ENCODE measurements at regions not wholly inside any gene's neighbourhood (a gene's known extent, or its start where the extent isn't known, plus 50 kb on each side); places are given as distances from the start of the nearest gene placed in this dataset.

GRCh38 chr5:174221436-174221835 is 175.9 kb downstream of the NSG2 start:
- no peak for TF ChIP-seq NFXL1 (IDR thresholded peaks at IDR 0.05; ENCODE audit: borderline replicate concordance)
- no peak for TF ChIP-seq NBN (IDR thresholded peaks at IDR 0.05)
- no peak for TF ChIP-seq RELB (IDR thresholded peaks at IDR 0.05; ENCODE audit: low read depth)
- TF ChIP-seq SMARCA5 (IDR thresholded peaks at IDR 0.05), result no peak
- no peak for TF ChIP-seq HCFC1 (IDR thresholded peaks at IDR 0.05; ENCODE audit: low read length)
- H3K27ac ChIP-seq (ENCODE audit: control insufficient read depth, insufficient read depth), result no peak overlapping the region
- SMC1A ChIA-PET (ENCODE audit: uncharacterized antibody, unreplicated experiment), result no interaction called here
- CTCF ChIA-PET, result no interaction called here
- H3K4me3 ChIP-seq, result no peak overlapping the region
- intact Hi-C loops (cut with micrococcal nuclease; ENCODE audit: unreplicated experiment), result no loop called here
- no peaks in the 10 kb centered on the region; the same call in 2 of the 3 replicates for H3K9me3 ChIP-seq (replicated peaks; ENCODE audit: control insufficient read depth, insufficient read depth, low read length)
- no peak overlapping the region for H2AFZ ChIP-seq (ENCODE audit: control insufficient read depth, low read depth, low read length)
- no peaks in the 10 kb centered on the region for H3K79me2 ChIP-seq (ENCODE audit: control insufficient read depth, insufficient read depth, low read length)
- DNase-seq (ENCODE audit: low read depth, low spot score) (no peak), FAIRE-seq (no peak), ATAC-seq (no peak)
- H4K20me1 ChIP-seq (ENCODE audit: control insufficient read depth, insufficient read depth), result no peaks in the 10 kb centered on the region
- no peak overlapping the region for H3K9ac ChIP-seq (ENCODE audit: control insufficient read depth, insufficient read depth, low read length)
- 14% methylated on average over 2 of the region's 2 CpGs for WGBS (ENCODE audit: insufficient coverage, insufficient replicate concordance, low lambda C conversion rate, missing lambda C conversion rate)
- in situ Hi-C loops (cut with MboI), result no loop called here
- no peaks in the 10 kb centered on the region for H3K36me3 ChIP-seq (ENCODE audit: control insufficient read depth in 2 of 2, insufficient read depth in 2 of 2, low read length in 1 of 2)
- no peaks in the 10 kb centered on the region for H3K4me1 ChIP-seq (ENCODE audit: control insufficient read depth, insufficient read depth, low read length)
- RAD21 ChIA-PET (ENCODE audit: unreplicated experiment), result no interaction called here
- BruUV-seq (replicated peaks), result no TSS peak
- H3K27me3 ChIP-seq (replicated peaks in 1 of 2; ENCODE audit: control insufficient read depth in 2 of 2, insufficient read depth in 2 of 2, low read length in 1 of 2), result no peaks in the 10 kb centered on the region
- POLR2A ChIA-PET, result no interaction called here
- no peak overlapping the region for H3K4me2 ChIP-seq (ENCODE audit: control insufficient read depth, insufficient read depth)

- no TSS peak for BruUV-seq (replicated peaks)
- SMC1A ChIA-PET (ENCODE audit: uncharacterized antibody, unreplicated experiment), result no interaction called here
- no peaks in the 10 kb centered on the region for H4K20me1 ChIP-seq (ENCODE audit: control insufficient read depth, insufficient read depth)
Measured at GRCh38 chr5:174221946-174222345, 176.4 kb downstream of the NSG2 start.

More at GRCh38 chr5:174221946-174222345, 176.4 kb downstream of the NSG2 start:
- Histone ChIP-seq H3K4me1 (ENCODE audit: control insufficient read depth, insufficient read depth, low read length) (no peaks in the 10 kb centered on the region), H3K9ac (ENCODE audit: control insufficient read depth, insufficient read depth, low read length) (no peak overlapping the region), H3K4me2 (ENCODE audit: control insufficient read depth, insufficient read depth) (no peak overlapping the region), H3K27ac (ENCODE audit: control insufficient read depth, insufficient read depth) (no peak overlapping the region), H3K36me3 (ENCODE audit: control insufficient read depth in 2 of 2, insufficient read depth in 2 of 2, low read length in 1 of 2) (no peaks in the 10 kb centered on the region), H3K4me3 (no peak overlapping the region), H3K79me2 (ENCODE audit: control insufficient read depth, insufficient read depth, low read length) (no peaks in the 10 kb centered on the region), H3K27me3 (replicated peaks in 1 of 2; ENCODE audit: control insufficient read depth in 2 of 2, insufficient read depth in 2 of 2, low read length in 1 of 2) (no peaks in the 10 kb centered on the region), H2AFZ (ENCODE audit: control insufficient read depth, low read depth, low read length) (no peak overlapping the region), H3K9me3 (replicated peaks; ENCODE audit: control insufficient read depth, insufficient read depth, low read length) (no peaks in the 10 kb centered on the region; the same call in 2 of the 3 replicates)
- ChIA-PET POLR2A (no interaction called here), CTCF (no interaction called here), RAD21 (ENCODE audit: unreplicated experiment) (no interaction called here)
- in situ Hi-C loops (cut with MboI), result no loop called here
- ATAC-seq (no peak), FAIRE-seq (no peak), DNase-seq (ENCODE audit: low read depth, low spot score) (no peak)
- TF ChIP-seq HDAC6 (IDR thresholded peaks at IDR 0.05; ENCODE audit: unreplicated experiment) (no peak), ATF7 (IDR thresholded peaks at IDR 0.05; ENCODE audit: low read depth) (no peak), NR2F1 (conservative IDR thresholded peaks at IDR 0.05) (no peak), GABPA (IDR thresholded peaks at IDR 0.05; ENCODE audit: low read depth) (no peak), CREM (IDR thresholded peaks at IDR 0.05; ENCODE audit: low read depth) (no peak), SUPT20H (IDR thresholded peaks at IDR 0.05; ENCODE audit: borderline replicate concordance, control insufficient read depth, low read depth, low read length) (no peak), HDGF (IDR thresholded peaks at IDR 0.05) (no peak), PAX5 (IDR thresholded peaks at IDR 0.05; ENCODE audit: borderline replicate concordance, low read depth, low read length) (no peak)
- WGBS (ENCODE audit: insufficient coverage, insufficient replicate concordance, low lambda C conversion rate, missing lambda C conversion rate), result 1% methylated on average over 4 of the region's 4 CpGs
- intact Hi-C loops (cut with micrococcal nuclease; ENCODE audit: unreplicated experiment), result no loop called here

Data from GM12878 (cell line).